Natural killer cell (primary cell): ENCODE measurements at regions not wholly inside any gene's neighbourhood (a gene's known extent, or its start where the extent isn't known, plus 50 kb on each side); places are given as distances from the start of the nearest gene placed in this dataset.

Experiments used
- ATAC-seq, 3 donors: fragments of 150-1000 bp in 2 of 3; fragments of 200-7000 bp in 1 of 3; cut with Tn5 transposase; 1 replicate in 1 of 3; 2 replicates in 2 of 3; pipeline ENCODE4 v1.10.0; 2021; ENCODE audit warnings: mild to moderate bottlenecking in 2 of 3, moderate library complexity in 2 of 3
- DNase-seq, 2 donors: peaks; one replicate each; pipeline versions ENCODE4 v3.0.0 to v3.0.0-alpha.2; 2013 to 2021; ENCODE audit warnings: mixed read lengths in 1 of 2
- H3K27ac ChIP-seq: one replicate; pipeline ENCODE4 v1.5.1; 2013; ENCODE audit warnings: mild to moderate bottlenecking, low read length
- H3K27me3 ChIP-seq: one replicate; pipeline ENCODE4 v1.6.1; 2013; ENCODE audit warnings: low read length; ENCODE audit not compliant: control insufficient read depth, insufficient read depth
- H3K36me3 ChIP-seq: one replicate; pipeline ENCODE4 v1.6.1; 2013; ENCODE audit warnings: low read length; ENCODE audit not compliant: control insufficient read depth, insufficient read depth
- H3K4me1 ChIP-seq: one replicate; pipeline ENCODE4 v1.6.1; 2013; ENCODE audit warnings: low read length; ENCODE audit not compliant: control insufficient read depth, insufficient read depth
- H3K4me3 ChIP-seq: one replicate; pipeline ENCODE4 v1.5.1; 2013; ENCODE audit warnings: low read length
- H3K9me3 ChIP-seq: one replicate; pipeline ENCODE4 v1.6.1; 2013; ENCODE audit warnings: low read length; ENCODE audit not compliant: control insufficient read depth, insufficient read depth
- H3K27ac Mint-ChIP-seq, 2 donors: one replicate each; pipeline ENCODE4 v1.8.0; 2022; ENCODE audit warnings: mild to moderate bottlenecking in 2 of 2, mixed read lengths in 2 of 2, moderate library complexity in 1 of 2
- H3K27me3 Mint-ChIP-seq, 2 donors: one replicate each; pipeline ENCODE4 v1.8.0; 2022; ENCODE audit warnings: low read depth in 2 of 2, mixed read lengths in 2 of 2
- H3K36me3 Mint-ChIP-seq: one replicate; pipeline ENCODE4 v1.8.0; 2022; ENCODE audit warnings: mixed read lengths
- H3K4me1 Mint-ChIP-seq, 2 donors: one replicate each; pipeline ENCODE4 v1.8.0; 2022; ENCODE audit warnings: mixed read lengths in 2 of 2
- H3K4me3 Mint-ChIP-seq: one replicate; pipeline ENCODE4 v1.8.0; 2022; ENCODE audit warnings: mild to moderate bottlenecking, moderate library complexity, mixed read lengths
- H3K9me3 Mint-ChIP-seq, 2 donors: one replicate each; pipeline ENCODE4 v1.8.0; 2022; ENCODE audit warnings: mixed read lengths in 2 of 2
- CTCF ChIP-seq: fragments of 200-600 bp; IDR thresholded peaks from one replicate; pipeline ENCODE4 v1.8.0; 2022; ENCODE audit warnings: antibody characterized with exemption
- WGBS: methylation state at CpG from one replicate; pipeline ENCODE4 v1.1.7; 2013; ENCODE audit warnings: missing lambda C conversion rate; ENCODE audit not compliant: insufficient coverage; 5-methylcytosine and 5-hydroxymethylcytosine counted together
- intact Hi-C: fragments of 100-400 bp; cut with micrococcal nuclease; formaldehyde crosslinking; loops from one replicate; pipeline ENCODE4 v1.14.2; 2022

GRCh38 chr13:79724348-79725103 is 243.6 kb downstream of the NDFIP2 start:
- H3K4me1 ChIP-seq = no peaks in the 10 kb centered on the region
- no peak for ATAC-seq
- Mint-ChIP-seq H3K27ac (no peak overlapping the region), H3K27me3 (no peaks in the 10 kb centered on the region), H3K4me1 (no peaks in the 10 kb centered on the region), H3K36me3 (no peaks in the 10 kb centered on the region), H3K4me3 (no peak overlapping the region), H3K9me3 (no peaks in the 10 kb centered on the region)
- H3K27ac ChIP-seq = no peak overlapping the region
- WGBS = 88% methylated on average over 3 of the region's 3 CpGs
- intact Hi-C loops = no loop called here
- no peak for DNase-seq
- no peak for TF ChIP-seq CTCF
- H3K36me3 ChIP-seq = no peaks in the 10 kb centered on the region
- H3K9me3 ChIP-seq = no peaks in the 10 kb centered on the region
- H3K4me3 ChIP-seq = no peak overlapping the region
- no peaks in the 10 kb centered on the region for H3K27me3 ChIP-seq

DNA sequence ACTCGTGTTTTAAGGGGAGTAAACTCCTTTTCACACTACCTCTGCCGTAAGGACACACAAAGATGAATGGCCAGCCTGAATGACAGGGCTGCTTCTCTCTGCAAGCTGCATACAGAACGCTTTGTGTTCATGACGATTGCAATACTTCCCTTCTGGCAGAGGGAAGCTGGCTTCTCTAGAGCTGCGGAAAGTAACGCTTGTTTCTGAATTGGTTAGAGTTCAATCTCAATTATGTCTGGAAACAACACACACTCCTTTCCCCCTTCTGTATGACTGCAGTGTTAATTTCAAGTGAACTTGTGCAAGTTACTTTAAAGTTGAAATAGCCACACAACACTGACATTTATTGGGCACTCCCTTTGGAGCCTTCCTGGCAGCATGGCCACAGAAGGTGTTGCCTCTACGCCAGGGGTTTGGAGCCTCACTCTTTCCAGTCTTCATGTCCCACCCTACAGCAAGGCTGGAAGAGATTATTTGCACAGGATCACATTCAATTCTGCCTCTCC is 242.6 kb downstream of the NDFIP2 start:
- Mint-ChIP-seq H3K27me3 (no peaks in the 10 kb centered on the region), H3K4me3 (no peak overlapping the region), H3K4me1 (no peaks in the 10 kb centered on the region), H3K9me3 (no peaks in the 10 kb centered on the region), H3K27ac (no peak overlapping the region), H3K36me3 (no peaks in the 10 kb centered on the region)
- Histone ChIP-seq H3K4me3 (no peak overlapping the region), H3K4me1 (no peaks in the 10 kb centered on the region), H3K36me3 (no peaks in the 10 kb centered on the region), H3K27ac (no peak overlapping the region), H3K27me3 (no peaks in the 10 kb centered on the region), H3K9me3 (no peaks in the 10 kb centered on the region)
- no peak for ATAC-seq
- intact Hi-C loops = no loop called here
- TF ChIP-seq CTCF = no peak
- DNase-seq = no peak
- 88% methylated on average over 7 of the region's 7 CpGs for WGBS

GRCh38 chr13:79722885-79723445 is 242.0 kb downstream of the NDFIP2 start:
- Mint-ChIP-seq H3K4me1 (no peaks in the 10 kb centered on the region), H3K36me3 (no peaks in the 10 kb centered on the region), H3K4me3 (no peak overlapping the region), H3K27ac (no peak overlapping the region), H3K27me3 (no peaks in the 10 kb centered on the region), H3K9me3 (no peaks in the 10 kb centered on the region)
- no peaks in the 10 kb centered on the region for H3K9me3 ChIP-seq
- ATAC-seq (no peak), DNase-seq (no peak)
- no peak overlapping the region for H3K4me3 ChIP-seq
- H3K27ac ChIP-seq = no peak overlapping the region
- intact Hi-C loops = no loop called here
- no peaks in the 10 kb centered on the region for H3K36me3 ChIP-seq
- no peaks in the 10 kb centered on the region for H3K4me1 ChIP-seq
- TF ChIP-seq CTCF = no peak
- H3K27me3 ChIP-seq = no peaks in the 10 kb centered on the region
- WGBS = 54% methylated on average over 1 of the region's 1 CpG

GRCh38 chr13:79716191-79716590 is 235.2 kb downstream of the NDFIP2 start:
- no peaks in the 10 kb centered on the region for H3K27me3 Mint-ChIP-seq
- no peak overlapping the region for H3K27ac Mint-ChIP-seq
- no peak for ATAC-seq
- 88% methylated on average over 1 of the region's 3 CpGs for WGBS
- intact Hi-C loops = no loop called here
- no peak for DNase-seq
- no peaks in the 10 kb centered on the region for H3K36me3 Mint-ChIP-seq
- Histone ChIP-seq H3K4me3 (no peak overlapping the region), H3K9me3 (no peaks in the 10 kb centered on the region), H3K4me1 (no peaks in the 10 kb centered on the region), H3K27me3 (no peaks in the 10 kb centered on the region), H3K27ac (no peak overlapping the region), H3K36me3 (no peaks in the 10 kb centered on the region)
- H3K4me3 Mint-ChIP-seq = no peak overlapping the region
- H3K9me3 Mint-ChIP-seq = peaks cover 0 to 3% of the 10 kb centered on the region in 2 donors
- no peaks in the 10 kb centered on the region for H3K4me1 Mint-ChIP-seq
- no peak for TF ChIP-seq CTCF
